RKO (cell line): ENCODE measurements at regions not wholly inside any gene's neighbourhood (a gene's known extent, or its start where the extent isn't known, plus 50 kb on each side); places are given as distances from the start of the nearest gene placed in this dataset.
"Not testable (repeated sequence)": the region's sequence is repeated elsewhere in the genome, so short reads cannot be mapped to it uniquely, and the experiment has no call there.

ENCODE experiments used
- DNase-seq: peaks from one replicate; pipeline ENCODE4 v3.0.0-alpha.2; 2016; ENCODE audit warnings: low spot score

DNA sequence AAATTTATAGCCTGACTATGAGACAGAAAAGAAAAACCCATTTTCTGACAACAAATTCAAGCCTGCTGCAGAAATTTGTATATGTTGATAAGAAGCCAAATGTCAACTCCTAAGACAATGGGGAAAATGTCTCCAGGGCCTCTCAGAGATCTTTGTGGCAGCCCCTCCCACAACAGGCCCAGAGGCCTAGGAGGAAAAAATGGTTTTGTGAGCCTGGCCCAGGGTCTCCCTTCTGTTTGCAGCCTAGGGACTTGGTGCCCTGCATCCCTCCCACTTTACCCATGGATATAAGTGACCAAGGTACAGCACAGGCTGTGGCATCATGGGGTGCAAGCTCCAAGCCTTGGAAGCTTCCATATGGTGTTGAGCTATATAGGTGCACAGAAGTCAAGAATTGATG lies 740.2 kb downstream of the SEMA5A start:
- no peak for DNase-seq

DNA sequence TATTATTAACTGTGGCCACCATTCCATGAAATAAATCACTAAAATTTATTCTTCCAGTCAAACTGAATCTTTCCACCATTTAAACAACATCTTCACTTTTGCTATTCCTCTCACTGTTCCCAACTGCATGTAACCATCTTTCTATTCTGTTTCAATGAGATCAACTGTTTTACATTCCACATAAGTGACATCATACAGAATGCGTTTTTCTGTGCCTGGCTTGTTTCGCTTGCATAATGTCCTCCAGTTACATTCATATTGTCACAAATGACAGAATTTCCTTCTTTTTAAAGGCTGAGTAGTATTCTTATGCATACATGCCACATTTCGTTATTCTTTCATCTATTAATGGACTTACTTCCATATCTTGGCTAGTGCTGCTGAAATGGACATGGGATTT lies 738.2 kb downstream of the SEMA5A start:
- DNase-seq: peak; percentile 2

DNA sequence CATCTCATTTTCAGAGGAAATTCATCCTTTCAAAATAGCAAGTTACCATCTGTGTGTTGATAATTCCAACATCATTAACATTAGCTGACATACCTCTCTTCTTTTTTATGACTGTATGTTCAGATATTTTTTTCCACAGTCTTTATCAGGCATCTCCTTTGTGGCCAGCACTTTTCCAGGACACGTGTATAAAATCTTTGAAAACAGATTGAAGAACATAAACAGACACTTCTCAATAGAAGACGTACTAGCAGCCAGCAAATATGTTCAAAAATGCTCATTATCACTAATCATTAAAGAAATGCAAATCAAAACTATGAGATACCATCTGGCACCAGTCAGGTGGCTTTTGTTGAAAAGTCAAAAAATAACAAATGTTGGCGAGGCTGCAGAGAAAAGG lies 734.3 kb downstream of the SEMA5A start:
- DNase-seq: no peak

DNA sequence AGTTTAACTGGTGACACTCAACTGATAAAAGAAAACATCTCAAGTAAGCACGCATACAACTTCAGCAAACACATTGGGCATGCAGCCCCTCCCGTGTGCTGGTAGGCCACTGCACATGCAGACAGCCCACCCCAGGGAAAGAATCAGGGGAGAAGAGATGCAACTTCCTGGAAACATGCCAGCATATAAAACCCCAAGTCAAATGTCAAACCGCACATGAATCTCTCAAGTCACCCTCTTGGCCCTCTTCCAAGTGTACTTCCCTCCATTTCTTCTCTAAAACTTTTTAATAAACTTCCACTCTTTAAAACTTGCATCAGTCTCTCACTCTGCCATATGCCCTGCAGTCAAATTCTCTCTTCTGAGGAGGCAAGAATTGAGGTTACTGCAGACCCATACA lies 732.7 kb downstream of the SEMA5A start:
- no peak for DNase-seq

DNA sequence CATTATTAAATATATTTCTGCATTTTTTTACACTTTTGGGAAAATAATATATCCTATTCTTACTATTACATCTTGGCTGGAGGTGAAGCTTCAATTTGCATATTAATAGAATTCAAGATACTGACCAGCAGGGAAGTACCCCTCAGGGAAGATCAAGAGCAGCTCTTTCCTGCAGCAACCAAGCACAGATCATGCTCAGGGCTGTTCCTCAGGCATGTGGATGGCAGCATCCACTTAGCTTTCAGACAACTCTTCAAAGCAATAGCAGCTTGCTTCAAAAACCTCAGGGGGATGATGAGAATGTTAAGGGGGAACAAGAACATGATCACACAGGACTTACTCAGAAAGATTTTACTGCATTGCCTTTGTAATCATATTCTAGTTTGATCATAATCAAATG lies 731.8 kb downstream of the SEMA5A start:
- DNase-seq: no peak

DNA sequence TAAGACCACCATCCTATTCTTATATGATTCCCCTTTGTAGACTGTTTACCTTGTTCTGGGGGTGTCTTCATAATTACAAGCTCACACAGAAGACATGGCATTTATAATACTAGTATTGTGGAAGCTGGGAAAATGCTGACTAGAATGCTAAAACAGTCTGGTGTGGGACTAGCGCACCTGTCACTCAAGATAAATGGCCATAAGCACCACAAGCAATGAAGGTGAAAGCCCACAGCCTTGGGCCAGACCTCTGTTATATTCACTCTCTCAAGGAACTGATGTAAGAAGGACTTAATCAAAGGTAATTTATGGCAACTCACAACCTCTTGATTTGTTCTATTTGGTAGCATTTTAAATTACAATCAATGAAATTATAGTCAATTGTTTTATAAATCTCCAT lies 721.5 kb downstream of the SEMA5A start:
- no peak for DNase-seq

DNA sequence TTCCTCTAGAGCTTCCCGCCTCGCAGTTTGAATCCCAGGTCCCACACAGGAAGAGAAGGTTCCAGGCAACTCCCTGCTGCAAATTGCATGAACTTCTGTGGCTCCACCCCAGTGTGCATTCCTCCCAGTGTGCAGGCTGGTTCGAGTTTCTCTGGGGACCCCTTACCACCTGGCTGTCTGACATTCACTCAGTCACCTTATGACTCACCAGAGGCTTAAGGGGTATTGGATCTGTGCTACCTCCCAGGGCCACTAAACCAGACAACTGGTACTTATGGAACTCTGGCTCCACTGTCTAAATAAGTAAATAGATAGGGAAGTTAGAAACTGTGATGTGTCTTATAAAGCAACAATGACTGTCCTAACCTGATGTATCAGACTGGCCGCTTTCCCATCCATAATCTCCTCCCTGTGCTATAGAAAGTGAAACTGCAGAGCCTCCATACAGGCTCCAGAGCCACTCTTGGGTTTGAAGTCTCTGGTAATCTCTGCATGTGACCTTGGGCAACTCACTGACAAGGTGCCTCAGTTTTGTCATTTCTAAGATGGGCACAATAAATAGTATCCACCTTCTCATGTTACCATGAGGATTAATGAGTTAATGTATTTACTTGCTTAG lies 720.6 kb downstream of the SEMA5A start:
- DNase-seq: no peak

DNA sequence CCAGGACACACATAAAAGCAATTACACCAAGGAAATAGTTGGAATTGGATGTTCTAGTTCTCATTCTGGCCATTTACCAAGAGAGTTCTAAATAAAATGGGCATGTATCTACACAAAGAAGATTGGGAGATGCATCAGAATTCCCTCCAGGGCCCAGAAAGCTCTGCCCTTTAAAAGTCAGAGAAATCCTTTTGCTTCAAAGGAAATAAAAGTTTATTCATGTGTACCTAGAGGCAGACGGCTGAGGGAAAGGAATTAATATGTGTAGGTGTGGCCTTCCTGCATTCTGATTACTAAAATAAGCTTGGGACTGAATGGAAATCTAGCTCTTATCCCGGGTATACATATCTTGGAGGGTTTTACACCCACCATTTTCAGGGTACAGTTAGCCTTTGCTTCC lies 719.4 kb downstream of the SEMA5A start:
- no peak for DNase-seq

DNA sequence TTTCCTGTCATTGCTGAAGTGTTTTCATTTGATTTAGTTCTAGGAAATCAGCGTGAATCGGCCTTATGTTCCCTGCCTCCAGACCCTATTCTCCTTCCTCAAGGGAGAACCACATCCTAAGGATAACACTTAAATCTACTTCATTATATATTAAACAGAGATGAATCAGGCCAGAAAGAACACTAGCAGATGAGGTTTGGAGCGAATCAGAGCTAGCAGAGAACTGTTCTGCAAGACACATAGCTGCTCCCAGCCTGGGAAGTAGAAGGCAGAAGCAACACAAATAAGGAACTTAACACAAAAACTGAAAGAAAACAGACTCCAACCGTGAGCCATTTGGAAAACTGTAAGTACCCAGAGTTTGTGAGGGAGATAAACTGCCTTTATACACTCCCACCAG lies 718.2 kb downstream of the SEMA5A start:
- DNase-seq: no peak

DNA sequence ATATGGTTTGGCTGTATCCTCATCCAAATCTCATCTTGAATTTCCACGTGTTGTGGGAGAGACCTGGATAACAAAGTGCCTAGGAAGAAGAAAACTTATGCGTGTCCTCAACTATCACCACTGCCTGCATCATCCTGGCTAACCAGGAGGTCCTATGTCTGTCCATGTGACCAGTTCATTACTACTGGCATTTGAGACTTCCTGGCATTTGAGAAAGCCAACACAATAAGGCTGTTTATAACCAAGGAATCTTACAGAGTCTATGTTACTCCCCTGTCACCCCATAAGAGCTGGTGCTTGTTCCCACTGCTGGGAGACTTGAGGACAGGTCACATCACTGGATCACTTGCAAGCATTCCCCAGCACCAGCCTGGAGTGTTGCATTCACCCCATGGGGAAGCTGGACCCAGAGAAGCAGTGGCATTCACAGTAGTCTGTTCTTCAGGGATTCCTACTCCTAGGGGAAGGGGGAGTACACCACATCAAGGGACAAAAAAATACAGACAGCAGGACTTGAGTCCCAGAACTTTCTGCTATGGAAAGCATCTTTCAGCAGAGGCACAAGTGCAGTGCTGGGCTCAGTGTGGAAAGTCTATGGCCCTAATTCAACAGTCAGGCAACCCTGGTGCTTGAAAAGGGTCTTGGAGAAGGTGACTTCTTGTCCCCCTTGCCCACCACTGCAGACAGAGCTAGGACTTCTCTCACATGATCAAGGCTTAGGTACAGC lies 717.1 kb downstream of the SEMA5A start:
- no peak for DNase-seq

DNA sequence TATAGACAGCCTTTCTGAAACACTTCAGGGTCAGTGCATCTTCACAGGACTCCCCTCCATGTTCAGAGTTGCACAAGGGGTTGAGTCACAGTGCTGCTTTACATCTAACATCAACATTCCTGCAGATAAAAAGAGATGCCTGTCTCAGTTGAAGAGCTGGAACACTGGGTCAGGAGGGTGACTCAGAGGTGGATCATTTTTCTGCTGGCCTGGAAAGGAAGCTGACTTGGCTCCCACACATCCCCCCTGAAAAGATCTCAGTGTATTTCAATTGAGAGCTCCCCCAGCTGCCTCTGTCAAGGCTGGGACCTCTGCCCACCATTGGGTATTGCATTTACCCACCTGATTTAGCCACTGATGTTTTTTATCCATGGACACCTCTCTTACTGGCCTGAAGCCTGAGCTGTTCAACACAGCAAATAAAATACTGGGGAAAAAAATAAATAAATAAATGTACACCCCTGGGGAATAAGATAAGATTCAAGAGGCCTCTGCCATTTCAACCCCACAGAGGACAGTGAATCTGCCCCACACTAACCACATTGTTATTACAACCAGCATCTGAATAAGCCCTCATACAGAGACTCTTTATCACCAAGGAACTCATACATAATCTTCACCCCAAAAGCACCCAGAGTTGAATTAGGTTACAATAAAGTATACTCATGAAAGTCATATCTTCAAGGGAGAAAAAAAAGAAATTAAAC lies 716.4 kb downstream of the SEMA5A start:
- peak; percentile 84 for DNase-seq

DNA sequence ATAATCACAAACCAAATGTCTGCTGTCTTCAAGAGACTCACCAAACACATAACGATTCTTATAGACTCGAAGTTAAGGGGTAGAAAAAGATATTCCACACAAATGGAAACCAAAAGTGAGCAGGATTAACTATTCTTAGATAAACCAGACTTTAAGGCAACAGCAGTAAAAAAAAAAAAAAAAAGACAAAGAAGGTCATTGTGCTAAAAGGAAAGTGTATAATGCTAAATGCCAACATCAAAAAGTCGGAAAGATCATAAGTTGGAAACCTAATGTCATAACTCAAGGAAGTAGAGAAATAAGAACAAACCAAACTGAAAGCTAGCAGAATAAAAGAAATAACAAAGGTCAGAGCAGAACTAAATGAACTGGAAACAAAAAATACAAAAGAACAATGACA lies 714.6 kb downstream of the SEMA5A start:
- no peak for DNase-seq

DNA sequence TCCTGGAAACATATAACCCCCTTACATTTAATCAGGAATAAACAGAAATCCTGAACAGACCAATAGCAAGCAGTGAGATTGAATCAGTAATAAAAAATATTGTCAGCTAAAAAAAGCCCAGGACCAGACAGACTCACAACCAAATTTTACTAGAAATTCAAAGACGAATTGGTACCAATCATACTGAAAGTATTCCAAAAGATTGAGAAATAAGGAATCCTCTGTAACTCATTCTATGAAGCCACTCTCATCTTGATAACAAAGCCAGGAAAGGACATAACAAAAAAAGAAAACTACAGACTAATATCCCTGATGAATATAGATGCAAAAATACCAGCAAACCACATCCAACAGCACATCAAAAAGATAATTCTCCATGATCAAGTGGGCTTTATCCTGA lies 714.0 kb downstream of the SEMA5A start:
- no peak for DNase-seq

DNA sequence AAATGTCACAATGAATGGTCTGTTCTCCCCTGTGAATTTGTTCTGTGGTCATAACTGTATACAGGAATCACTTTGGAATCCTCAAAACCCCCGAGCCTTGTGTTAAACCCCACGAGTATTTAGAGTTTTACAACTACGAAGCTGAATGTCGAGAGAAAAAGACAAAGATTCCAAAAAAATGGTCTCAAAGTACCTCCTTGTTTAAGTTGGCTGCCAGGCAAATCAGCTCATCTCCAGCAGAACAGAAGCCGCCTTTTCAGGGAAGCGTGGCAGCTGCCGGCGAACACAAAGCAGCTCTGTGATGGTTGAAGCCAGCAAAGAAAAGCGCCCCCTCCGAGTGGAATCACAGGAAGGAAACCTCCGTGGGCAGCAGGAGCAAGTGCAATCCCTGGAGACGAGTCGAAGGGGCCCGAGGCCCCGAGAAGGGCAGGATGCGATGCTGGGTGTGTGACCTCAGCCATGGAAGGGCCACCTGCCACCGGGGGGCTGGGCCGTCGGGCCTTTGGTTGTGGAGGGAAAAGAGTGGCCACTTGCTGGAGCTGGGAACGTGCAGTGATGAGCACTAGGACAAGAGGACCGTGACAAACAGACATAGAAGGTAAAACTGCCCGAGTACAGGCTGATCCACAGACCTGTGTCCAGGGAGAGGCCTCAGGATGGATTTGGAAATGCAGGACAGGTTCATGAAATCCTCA lies 706.4 kb downstream of the SEMA5A start:
- DNase-seq: no peak

DNA sequence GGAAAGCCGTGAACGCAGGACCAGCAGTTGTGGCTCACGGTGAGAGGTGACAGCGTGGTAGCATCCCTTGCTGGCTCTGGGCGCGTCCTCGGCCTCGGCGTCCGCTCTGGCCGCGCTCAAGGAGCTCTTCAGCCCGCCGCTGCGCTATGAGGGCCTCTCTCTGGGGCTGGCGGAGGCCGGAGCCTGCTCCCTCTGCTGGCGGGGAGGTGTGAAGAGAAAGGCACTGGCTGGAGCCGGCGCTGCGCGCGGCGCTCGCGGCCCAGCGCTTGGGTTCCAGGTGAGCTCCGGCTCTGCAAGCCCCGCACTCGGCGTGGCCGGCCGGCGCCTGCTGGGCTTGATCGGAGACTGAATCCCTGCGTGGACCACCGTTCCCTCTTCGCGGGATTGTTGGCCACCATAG lies 705.6 kb downstream of the SEMA5A start:
- DNase-seq: no peak

DNA sequence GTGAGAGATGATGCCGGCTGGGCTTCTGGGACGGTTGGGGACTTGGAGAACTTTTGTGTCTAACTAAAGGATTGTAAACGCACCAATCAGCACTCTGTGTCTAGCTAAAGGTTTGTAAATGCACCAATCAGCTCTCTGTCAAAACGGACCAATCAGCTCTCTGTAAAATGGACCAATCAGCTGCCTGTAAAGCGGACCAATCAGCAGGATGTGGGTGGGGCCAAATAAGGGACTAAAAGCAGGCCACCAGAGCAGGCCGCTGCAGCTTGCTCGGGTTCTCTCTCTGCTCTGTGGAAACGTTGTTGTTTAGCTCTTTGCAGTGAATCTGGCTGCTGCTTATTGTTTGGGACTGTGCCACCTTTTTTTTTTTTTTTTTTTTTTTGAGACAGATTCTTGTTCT lies 705.1 kb downstream of the SEMA5A start:
- not testable (repeated sequence) for DNase-seq

DNA sequence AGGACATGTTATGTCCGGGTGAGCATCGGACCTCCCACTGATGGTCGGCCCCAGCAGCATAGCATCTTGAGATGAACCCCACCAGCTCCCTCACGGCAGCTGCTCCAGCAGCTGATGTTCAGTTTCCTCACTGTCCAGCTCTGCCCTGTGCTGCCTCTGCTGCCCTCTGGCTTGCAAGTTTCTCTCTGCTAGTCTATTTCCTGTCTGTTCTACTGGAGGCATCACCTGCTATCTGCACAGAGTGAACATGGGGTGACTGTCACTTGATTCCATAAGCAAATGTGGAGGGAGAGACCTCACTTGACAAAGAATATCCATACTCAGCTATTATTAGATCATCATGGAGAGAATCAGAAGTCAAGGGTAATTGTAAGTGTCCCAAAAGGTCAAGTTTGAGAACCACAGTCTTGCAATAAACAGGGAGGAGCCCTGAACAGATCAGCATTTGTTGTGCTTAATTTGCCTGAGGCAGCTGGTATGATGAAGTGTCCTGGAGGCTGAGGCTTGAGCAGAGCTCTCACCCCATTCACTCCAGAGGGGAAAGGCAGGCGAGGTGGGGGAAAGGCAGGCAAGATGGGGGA lies 702.8 kb downstream of the SEMA5A start:
- peak; percentile 3 for DNase-seq

DNA sequence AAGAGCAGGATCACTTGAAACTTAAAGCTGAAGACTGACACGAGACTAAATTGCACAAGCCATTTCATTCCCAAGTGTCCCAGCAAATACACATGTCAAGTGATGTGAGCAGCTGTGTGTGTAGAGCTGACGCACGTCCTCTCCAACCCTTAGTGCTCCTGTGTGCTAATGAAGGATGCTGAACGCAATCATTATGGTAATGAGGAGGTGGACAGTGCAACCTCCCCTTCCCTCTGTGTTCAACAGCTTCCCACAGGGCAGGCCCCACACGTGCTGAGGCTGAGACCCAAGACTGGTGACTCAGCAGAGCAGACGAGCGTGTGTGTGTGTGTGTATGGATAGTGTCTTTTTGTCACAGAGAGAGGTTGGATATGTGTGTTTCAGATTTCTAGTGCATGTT lies 702.1 kb downstream of the SEMA5A start:
- DNase-seq: no peak

DNA sequence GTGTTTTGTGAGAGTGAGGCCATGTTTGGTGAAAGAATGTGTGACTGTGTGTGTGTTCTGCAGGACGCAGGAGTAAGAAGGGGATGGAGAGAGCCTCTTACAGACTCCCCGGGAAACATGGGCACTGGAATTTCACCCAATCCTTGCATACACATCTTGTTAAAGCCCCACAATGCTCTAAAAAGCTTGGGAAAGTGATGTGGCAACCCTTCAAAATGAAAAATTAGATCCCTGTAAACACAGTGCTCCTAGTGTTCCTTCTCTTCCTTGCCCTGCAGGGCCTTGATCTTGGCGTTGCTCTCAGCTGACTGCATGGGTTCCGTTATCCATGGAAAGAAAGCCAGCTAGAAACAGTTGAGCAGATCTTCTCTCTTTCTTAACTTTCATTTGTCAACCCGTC lies 701.7 kb downstream of the SEMA5A start:
- DNase-seq: no peak

DNA sequence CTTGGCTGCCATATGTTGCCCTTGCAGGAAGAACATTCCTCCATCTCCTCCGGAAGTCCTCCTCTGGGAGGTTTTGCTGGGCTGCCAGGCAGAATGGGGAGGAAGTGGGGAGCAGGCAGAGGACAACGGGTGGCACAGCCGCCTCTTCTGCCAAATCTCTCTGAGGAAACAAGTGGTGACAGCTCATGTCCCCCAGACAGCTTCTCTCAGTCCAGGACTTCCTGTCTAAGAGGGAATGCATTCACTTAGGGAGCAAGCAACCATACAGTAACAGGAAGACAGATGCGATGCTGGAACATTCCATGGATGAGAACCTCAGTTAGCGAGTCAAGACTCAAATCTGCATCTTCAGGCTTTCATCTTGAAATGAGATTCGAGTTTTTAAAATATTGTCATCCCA lies 701.0 kb downstream of the SEMA5A start:
- DNase-seq: no peak

DNA sequence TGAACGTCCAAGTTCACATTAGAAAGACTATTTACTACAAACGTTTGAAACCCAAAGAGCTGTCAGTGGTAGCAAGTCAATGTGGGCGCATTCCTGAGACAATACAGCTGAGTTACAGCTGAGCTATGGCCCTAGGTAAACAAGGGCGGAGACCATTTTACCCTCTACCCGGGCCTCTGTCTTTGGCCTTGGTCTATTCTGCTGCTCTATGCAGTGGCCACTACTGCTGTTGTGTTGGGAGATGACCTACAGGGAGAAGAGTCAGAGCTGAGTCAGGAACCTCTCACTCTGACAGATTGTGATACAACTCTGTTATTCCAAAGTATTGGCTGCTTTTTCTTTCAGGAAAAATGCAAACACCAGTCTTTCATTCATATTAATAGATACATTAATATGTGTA lies 700.6 kb downstream of the SEMA5A start:
- peak; percentile 4 for DNase-seq

DNA sequence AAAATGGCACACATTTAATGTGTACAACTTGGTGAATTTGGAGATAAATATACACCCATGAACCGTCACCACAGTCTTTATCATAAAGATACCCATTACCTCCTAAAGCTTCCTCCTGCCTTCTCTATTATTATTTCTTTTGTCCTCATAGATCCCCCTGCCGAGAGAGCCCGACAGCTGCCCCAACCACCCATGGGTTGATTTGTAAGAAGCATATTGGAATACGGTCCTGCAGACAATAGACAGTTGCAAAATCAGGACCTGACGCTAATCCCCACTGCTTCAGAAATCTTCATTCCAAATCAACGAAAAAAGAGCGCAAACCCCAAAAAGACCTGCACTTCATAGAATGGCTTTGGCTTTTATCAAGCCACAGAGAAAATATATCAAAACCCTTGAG lies 697.5 kb downstream of the SEMA5A start:
- DNase-seq: no peak
